ENCODE measurements at regions not wholly inside any gene's neighbourhood (a gene's known extent, or its start where the extent isn't known, plus 50 kb on each side); places are given as distances from the start of the nearest gene placed in this dataset.

GRCh38 chr12:83893101-83893500 lies 1019.5 kb downstream of the SLC6A15 start:
- H3K79me2 ChIP-seq (ENCODE audit: insufficient read depth, low read length), result no peaks in the 10 kb centered on the region
- H4K20me1 ChIP-seq (ENCODE audit: insufficient read depth, low read length), result no peaks in the 10 kb centered on the region
- WGBS (ENCODE audit: insufficient coverage), result no CpG with 5 or more reads among the region's 1 CpG
- H3K27ac ChIP-seq (ENCODE audit: low read depth in 1 of 2, low read length in 2 of 2), result no peak overlapping the region
- intact Hi-C loops (cut with micrococcal nuclease), result no loop called here
- H3K4me1 ChIP-seq (ENCODE audit: control insufficient read depth in 1 of 2, insufficient read depth in 2 of 2, low read length in 2 of 2), result no peaks in the 10 kb centered on the region
- H3K36me3 ChIP-seq (replicated peaks in 1 of 2; ENCODE audit: control insufficient read depth in 1 of 2, insufficient read depth in 2 of 2, low read length in 2 of 2), result no peaks in the 10 kb centered on the region
- no peak overlapping the region for H2AFZ ChIP-seq (ENCODE audit: insufficient read depth, low read depth, low read length, poor library complexity, severe bottlenecking)
- Mint-ChIP-seq H3K36me3 (no peaks in the 10 kb centered on the region), H3K9me3 (peaks cover 0 to 6% (median 0%) of the 10 kb centered on the region in 7 donors), H3K27me3 (ENCODE audit: low read depth in 3 of 3) (no peaks in the 10 kb centered on the region), H3K4me3 (no peak overlapping the region), H3K27ac (no peak overlapping the region), H3K4me1 (no peaks in the 10 kb centered on the region)
- TF ChIP-seq CTCF (IDR thresholded peaks at IDR 0.05), result no peak
- H3K9me3 ChIP-seq (replicated peaks in 1 of 2; ENCODE audit: control insufficient read depth in 1 of 2, insufficient read depth in 1 of 2, low read length in 2 of 2), result no peaks in the 10 kb centered on the region
- DNase-seq, result no peak
- H3K4me3 ChIP-seq (replicated peaks in 1 of 3; ENCODE audit: low read depth in 2 of 3, low read length in 3 of 3), result no peak overlapping the region
- H3K4me2 ChIP-seq (replicated peaks; ENCODE audit: extremely low read depth, low read length, poor library complexity, severe bottlenecking), result no peak overlapping the region
- no peak overlapping the region for H3K9ac ChIP-seq (ENCODE audit: insufficient read depth, low read length, poor library complexity, severe bottlenecking)
- no peaks in the 10 kb centered on the region for H3K27me3 ChIP-seq (ENCODE audit: control insufficient read depth in 2 of 2, insufficient read depth in 2 of 2, low read length in 2 of 2)

- Histone ChIP-seq H3K4me1 (ENCODE audit: control insufficient read depth in 1 of 2, insufficient read depth in 2 of 2, low read length in 2 of 2) (no peaks in the 10 kb centered on the region), H3K4me2 (replicated peaks; ENCODE audit: extremely low read depth, low read length, poor library complexity, severe bottlenecking) (no peak overlapping the region), H3K4me3 (replicated peaks in 1 of 3; ENCODE audit: low read depth in 2 of 3, low read length in 3 of 3) (no peak overlapping the region), H3K36me3 (replicated peaks in 1 of 2; ENCODE audit: control insufficient read depth in 1 of 2, insufficient read depth in 2 of 2, low read length in 2 of 2) (no peaks in the 10 kb centered on the region), H3K27ac (ENCODE audit: low read depth in 1 of 2, low read length in 2 of 2) (no peak overlapping the region), H3K79me2 (ENCODE audit: insufficient read depth, low read length) (no peaks in the 10 kb centered on the region), H3K27me3 (ENCODE audit: control insufficient read depth in 2 of 2, insufficient read depth in 2 of 2, low read length in 2 of 2) (no peaks in the 10 kb centered on the region), H3K9ac (ENCODE audit: insufficient read depth, low read length, poor library complexity, severe bottlenecking) (no peak overlapping the region), H2AFZ (ENCODE audit: insufficient read depth, low read depth, low read length, poor library complexity, severe bottlenecking) (no peak overlapping the region), H4K20me1 (ENCODE audit: insufficient read depth, low read length) (no peaks in the 10 kb centered on the region), H3K9me3 (replicated peaks in 1 of 2; ENCODE audit: control insufficient read depth in 1 of 2, insufficient read depth in 1 of 2, low read length in 2 of 2) (no peaks in the 10 kb centered on the region)
- no peaks in the 10 kb centered on the region for H3K36me3 Mint-ChIP-seq
- H3K27me3 Mint-ChIP-seq (ENCODE audit: low read depth in 3 of 3), result no peaks in the 10 kb centered on the region
- intact Hi-C loops (cut with micrococcal nuclease), result no loop called here
- H3K27ac Mint-ChIP-seq, result no peak overlapping the region
- H3K9me3 Mint-ChIP-seq, result peaks cover 0 to 6% (median 0%) of the 10 kb centered on the region in 7 donors
- no peak for TF ChIP-seq CTCF (IDR thresholded peaks at IDR 0.05)
- DNase-seq, result no peak
- H3K4me3 Mint-ChIP-seq, result no peak overlapping the region
- no peaks in the 10 kb centered on the region for H3K4me1 Mint-ChIP-seq
Observed at GRCh38 chr12:83889745-83890144, 1022.9 kb downstream of the SLC6A15 start.

Measured in CD14-positive monocyte (primary cell).